Activated naive CD4-positive, alpha-beta T cell (primary cell): ENCODE measurements at regions not wholly inside any gene's neighbourhood (a gene's known extent, or its start where the extent isn't known, plus 50 kb on each side); places are given as distances from the start of the nearest gene placed in this dataset.

Source experiments
- DNase-seq, 4 experiments: peaks; one replicate each; lab custom pipeline; 2025; lab: John Stamatoyannopoulos, UW

DNA sequence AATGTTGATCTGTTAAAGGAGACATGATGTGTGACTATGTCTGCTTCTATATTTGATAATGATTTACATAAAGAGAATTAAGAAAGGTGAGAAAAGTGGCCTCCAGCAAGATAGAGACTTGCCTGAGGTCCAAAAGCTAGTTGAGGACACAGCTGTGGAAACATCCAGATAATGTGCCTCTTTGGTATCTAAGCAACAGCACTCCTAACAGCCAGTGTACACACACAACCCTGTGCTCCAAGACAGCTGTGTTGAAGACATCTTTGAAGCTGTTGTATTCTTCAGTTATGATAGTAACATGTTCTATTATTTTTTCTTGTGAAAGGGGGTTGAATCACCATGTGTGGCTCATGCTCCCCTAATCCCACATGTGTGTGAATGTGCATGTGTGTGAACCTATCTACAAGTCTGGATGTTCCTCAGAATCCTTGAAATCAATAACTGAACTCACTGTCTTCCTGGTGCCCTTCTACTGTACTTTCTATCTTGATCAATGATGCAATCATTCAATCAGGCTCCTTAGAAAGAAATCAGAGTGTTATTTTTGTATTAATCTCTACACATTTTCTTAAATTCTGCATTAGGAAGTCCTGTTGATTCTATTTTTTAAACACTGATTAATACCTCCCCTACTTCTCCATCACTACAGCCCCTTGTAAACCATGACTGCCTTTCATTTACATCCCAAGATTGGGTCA is 116.7 kb upstream of the SSTR4 start:
- DNase-seq, result no peak

DNA sequence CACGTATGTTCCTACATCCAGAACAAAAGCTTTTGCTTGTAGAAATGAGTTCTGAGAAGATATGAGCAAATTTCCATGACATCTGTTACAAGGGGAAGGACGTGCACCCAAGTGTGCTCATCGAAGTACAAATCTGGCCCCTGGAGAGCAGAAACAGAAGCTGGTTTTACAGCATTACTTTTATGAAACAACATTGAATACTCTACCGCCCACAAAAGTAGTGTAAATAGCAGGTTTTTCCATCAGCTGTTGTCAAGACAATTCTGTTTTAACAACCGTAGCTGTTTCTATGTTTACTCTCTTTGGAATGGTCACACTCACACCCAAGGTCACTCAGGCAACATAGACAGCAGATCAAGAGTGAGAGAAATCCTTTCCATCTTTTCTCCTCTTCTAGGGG is 114.2 kb upstream of the SSTR4 start:
- no peak for DNase-seq

GRCh38 chr20:22921595-22922421 is 113.3 kb upstream of the SSTR4 start:
- DNase-seq, result no peak

GRCh38 chr20:22922987-22923386 is 112.1 kb upstream of the SSTR4 start:
- DNase-seq, result no peak

- DNase-seq, result no peak
Observed at GRCh38 chr20:22924046-22924737, 110.9 kb upstream of the SSTR4 start.

DNA sequence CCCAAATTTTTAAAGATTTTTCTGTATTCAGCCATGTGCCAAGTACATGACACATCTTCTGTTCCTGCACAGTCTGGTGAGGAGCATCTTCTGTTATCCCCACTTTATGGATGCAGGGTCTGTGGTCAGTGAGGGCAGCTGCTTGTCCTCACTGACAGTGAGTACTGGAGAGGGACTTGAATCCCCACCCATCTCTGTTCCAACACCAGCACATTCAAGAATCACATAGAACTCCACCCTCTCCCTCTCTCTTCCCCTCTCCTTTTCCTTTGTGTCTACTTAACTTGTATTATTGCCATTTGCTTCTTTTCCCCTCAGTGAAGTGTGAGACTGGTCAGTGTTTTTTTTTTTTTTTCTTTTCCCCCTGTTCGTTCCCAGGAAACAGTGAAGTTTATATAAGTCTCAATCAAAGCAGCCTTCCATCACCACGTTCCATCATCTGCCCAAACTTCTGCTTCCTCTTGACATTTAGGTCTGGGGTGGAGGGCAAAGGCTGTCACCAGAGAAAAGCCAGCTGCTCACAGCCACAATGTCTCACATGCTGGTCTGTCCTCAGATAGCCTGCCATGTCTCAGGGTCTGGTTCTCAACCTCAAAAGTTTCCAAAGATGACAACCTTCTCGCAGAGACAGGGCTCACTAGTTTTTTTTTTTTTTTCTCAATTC is 110.0 kb upstream of the SSTR4 start:
- DNase-seq, result no peak

DNA sequence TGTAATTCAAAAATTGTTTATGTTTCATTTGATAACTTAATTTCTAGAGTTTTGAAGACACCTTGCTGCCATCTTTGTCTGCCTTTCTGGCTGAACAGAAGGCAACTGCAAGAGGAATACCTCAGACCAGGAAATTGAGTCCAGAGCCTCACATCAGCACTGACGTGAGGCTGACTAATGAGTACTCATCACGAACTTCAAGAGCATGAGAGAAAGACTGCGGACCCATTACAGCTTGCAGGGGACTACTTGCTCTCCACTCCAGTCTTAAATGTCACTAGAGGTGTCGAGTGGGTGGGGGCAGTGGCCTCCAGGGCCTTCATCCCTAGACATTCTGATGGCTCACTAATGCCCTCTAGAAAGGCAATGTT is 109.5 kb upstream of the SSTR4 start:
- DNase-seq, result no peak

DNA sequence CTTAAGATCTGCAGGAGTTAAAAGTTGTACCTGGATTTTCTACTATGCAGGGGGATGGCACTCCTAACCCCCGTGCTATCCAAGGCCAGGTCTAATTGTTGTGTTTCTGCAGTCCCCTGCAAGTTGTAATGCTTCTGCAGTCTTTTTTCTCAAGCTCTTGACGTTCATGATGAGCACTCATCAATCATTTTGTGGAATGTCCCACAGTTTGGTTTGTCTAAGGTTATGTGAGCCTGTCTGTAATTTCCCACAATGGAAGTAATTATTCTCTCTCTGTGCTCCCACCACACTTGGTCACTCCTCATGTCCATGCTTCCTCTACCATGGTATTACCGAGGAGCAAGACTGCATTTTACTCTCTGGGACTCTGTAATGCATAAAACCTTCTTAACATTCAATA is 107.6 kb upstream of the SSTR4 start:
- no peak for DNase-seq

DNA sequence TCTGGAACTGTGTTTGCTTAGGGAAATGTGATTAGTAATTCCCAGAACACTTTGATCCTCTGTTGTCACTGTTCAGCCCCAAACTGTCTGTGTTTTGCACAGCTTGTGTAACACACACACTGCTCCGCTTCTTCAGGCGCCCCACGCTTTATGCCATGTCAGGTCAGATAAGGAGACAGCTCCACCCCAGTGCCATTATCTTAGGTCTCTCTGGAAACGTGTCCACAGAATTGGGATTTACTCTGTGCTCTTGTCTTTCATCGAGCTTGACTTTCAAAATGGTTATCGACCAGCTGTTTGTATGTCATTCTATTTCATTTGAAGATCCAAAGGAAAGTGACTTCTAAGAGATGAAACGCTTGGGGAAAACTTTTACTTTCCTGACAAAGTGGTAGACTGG is 106.4 kb upstream of the SSTR4 start:
- DNase-seq, result no peak

DNA sequence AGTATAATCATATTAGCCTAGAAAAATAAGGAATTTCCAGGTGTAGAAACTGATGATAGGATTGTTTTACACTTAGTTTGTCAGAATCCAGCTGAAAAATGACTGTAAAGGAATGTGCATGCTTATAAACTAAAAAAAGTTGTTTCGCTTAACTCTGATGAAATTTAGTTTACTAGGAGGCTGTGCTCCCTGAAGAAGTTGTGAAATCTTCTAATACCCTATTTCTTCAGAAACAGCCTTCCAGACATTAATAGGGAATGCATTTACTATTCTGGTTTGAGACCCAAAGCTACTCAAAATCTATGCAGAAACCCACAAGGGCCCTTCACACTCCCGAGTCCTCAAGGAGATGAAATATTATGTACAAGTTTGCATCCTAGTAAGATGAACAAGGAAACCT is 105.5 kb upstream of the SSTR4 start:
- DNase-seq, result no peak

DNA sequence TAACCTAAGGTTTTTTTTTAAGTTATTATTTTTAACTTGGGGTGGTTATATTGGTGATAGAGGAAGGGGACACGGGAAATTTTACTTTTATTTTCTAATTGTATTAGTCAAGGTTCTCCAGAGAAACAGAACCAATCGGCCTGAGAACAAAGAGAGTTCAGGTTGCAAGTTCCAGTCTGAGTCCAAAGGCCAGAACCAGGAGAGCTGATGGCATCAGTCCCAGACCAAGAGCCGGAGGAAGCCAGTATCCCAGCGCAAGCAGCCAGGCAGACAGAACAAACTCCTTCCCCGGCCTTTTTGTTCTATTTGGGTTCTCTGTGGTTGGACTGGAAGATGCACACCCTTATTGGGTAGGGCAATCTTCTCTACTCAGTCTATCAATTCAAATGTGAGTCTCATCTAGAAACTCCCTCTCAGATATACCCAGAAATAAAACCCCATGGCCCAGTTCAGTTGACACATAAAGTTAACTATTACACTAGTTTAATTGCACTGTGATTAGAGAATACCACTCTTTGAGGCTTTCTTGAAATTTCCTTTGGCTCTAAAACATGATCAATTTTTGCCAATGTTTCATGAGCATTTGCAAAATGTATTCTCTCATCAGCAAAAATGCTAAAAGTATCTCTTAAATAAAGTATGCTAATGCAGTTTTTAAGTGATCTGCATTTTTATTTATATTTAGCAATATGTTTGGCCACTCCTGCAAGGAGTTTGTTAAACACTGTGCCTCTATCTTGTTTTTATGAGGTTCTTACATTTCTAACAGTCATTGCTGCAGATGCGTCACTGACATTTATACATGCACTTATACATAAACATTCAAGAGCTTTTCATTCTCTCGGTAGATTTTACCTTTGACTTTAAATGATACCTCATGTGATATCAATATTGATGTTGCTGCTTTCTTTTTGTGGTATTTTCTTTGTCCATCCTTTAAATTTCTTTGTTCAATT is 103.2 kb upstream of the SSTR4 start:
- no peak for DNase-seq

GRCh38 chr20:22939181-22939580 is 95.9 kb upstream of the SSTR4 start:
- no peak for DNase-seq

DNA sequence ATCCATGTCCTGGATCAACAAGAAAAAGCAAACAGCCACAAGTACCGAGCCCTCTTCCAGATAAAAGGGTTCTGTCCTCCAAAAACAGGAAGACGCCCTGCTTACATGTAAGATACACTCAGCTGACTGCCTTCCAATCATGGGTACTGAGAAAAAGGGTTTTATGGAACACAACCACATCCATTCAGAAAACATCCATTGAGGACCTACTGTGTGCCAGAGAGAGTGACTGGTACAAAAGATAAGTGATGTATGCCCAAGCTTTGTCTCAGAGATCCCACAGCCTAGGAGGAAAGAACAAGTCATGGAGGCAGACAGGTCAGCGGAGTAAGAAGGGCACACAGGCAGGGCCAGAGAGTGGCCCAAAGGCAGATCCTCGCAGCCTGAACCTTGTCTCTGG is 94.8 kb upstream of the SSTR4 start:
- no peak for DNase-seq

GRCh38 chr20:22941550-22941949 is 93.6 kb upstream of the SSTR4 start:
- no peak for DNase-seq

- DNase-seq, result no peak
Observed at GRCh38 chr20:22942742-22943141, 92.4 kb upstream of the SSTR4 start.

DNA sequence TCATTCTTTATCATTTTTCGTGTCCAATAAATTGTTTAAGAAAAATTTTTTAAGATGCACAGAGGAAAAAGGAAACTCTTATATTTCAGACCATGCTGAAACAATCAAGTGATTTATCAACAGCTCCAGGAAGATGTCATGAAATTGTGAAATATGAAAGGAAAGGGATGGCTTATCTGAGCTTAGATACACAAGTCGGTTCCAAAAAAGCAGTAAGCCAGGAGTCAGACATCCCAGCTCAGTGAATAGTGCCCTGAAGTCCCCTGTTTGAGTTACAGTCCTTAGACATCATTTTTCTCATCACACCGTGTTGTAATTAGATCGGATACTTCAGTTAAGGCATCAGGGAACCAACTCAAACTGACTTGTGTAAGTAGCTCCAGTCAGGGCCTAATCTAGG is 91.0 kb upstream of the SSTR4 start:
- no peak for DNase-seq

DNA sequence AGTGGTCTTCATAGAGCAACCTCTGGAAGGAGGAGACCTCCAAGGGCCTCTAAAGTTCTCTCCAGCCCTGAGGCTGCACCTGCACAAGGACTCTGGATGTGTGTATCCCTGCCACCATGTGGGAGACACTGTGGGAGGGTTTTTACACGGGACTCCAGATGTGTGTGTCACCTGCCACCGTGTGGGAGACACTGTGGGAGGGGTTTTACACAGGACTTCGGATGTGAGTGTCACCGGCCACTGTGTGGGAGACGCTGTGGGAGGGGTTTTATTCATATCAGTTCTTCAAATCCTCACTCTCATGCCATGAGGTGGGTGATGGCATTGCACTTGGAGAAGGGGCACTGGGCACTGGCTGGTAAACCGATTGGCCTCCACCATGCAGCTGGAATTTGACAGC is 90.2 kb upstream of the SSTR4 start:
- DNase-seq, result no peak

- DNase-seq, result no peak
Observed at GRCh38 chr20:22946596-22946995, 88.5 kb upstream of the SSTR4 start.

GRCh38 chr20:22949331-22950109 is 85.6 kb upstream of the SSTR4 start:
- no peak for DNase-seq

GRCh38 chr20:22951966-22952365 is 83.1 kb upstream of the SSTR4 start:
- DNase-seq, result no peak

DNA sequence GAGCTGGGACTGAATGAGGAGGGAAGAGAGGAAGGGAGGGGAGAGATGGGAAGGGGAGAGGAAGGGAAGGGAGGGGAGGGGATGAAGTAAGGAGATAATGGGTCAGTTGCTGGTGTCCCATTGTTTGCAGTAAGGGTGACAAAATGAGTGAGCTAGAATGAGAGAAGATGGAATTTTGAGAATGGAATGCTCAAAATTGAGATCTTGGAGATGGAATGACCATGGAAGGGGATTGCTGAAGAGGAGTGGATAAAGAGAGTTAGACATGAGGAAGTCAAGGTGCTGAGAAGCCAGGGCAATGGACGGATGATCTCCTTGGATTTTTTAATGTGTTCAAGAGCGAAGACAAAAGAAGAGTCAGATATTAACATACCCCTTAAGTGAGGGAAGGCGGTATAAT is 80.5 kb upstream of the SSTR4 start:
- DNase-seq, result no peak
